Activated CD4-positive, alpha-beta T cell treated with anti-CD3 and anti-CD28 coated beads, Interleukin-2, Interleukin-6, amounts not matched to agents 100 ng/mL and 50 ng/mL, durations not matched to agents 16 hours and 8 hours (primary cell): ENCODE measurements at regions not wholly inside any gene's neighbourhood (a gene's known extent, or its start where the extent isn't known, plus 50 kb on each side); places are given as distances from the start of the nearest gene placed in this dataset.
A peak's percentile ranks its signal among the peaks of the same experiment; 100 is the strongest.

Source experiments
- DNase-seq: peaks from one replicate; pipeline ENCODE4 v3.0.0-alpha.2; 2020

DNA sequence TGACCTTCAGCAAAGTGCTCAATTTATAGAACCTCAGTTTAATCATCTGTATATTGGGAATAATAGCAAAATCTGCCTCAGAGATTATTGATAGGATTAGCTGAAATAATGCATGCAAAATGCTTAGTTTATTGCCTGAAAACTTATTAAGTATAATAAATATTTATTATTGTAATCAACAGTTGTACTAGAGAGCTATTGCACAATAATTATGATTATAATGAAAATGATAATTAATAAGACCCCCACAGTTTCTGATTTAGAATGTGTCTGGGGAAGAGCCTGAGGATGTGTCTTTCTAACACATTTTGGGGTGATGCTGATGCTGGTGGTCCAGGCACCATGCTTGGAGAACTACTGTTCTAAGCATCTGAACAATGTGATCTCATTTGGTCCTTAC lies 419.6 kb downstream of the NPIPA7 start:
- no peak for DNase-seq

DNA sequence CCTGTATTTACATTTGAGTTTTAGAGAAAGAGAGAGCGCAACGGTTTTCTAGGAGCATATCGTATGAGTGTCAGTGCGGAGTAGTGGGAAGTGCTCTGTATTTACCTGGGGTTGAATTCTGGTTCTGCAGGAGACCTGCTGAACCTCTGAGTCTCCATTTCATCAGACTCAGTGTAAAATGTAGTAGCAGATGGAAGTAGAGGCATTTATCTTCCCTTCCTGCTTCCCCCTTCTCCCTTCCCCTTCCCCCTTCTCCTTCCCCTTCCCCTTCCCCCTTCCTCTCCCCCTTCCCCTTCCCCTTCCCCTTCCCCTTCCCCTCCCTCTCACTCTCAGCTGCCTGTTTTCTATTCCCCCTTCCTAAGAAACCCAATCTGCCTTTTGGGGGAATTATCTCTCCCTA lies 426.9 kb downstream of the NPIPA7 start:
- no peak for DNase-seq

DNA sequence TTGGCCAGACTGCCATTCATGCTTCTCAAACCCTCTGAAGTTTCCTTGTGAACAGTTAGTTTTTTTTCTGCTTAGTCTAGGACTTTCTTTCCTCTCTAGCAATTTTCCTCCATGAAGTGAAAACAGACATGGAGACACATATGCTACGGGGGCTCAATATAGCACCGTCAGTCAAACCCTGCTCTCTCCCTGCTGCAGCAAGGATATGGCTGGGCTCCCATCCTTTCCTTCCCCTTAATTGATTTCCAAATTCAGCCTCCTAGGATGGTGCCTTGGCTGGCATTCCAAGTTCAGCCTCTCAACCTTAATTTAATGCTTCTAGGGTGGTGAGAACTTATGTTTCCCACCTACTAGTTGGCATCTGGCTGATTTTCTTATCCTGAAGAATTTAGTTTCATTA lies 436.7 kb downstream of the NPIPA7 start:
- DNase-seq = no peak

DNA sequence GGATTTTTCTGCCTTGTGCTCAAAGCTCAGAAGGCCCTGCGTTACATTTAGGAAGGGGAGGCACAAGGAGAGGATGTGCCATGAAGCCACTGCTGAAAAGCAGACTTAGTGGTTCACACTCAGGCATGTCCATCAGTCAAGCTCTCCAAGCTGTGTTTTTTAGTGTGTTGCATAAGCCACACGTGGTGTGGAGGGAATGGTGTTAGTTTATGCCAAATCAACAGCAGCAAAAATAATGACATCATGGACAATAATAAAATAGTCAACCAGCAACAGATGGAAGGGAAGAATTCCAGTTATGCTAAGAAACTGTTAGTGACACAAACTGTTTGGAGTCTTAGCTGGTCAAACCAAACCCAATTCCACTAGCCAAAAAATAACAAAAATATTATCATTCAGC lies 438.3 kb downstream of the NPIPA7 start:
- no peak for DNase-seq

DNA sequence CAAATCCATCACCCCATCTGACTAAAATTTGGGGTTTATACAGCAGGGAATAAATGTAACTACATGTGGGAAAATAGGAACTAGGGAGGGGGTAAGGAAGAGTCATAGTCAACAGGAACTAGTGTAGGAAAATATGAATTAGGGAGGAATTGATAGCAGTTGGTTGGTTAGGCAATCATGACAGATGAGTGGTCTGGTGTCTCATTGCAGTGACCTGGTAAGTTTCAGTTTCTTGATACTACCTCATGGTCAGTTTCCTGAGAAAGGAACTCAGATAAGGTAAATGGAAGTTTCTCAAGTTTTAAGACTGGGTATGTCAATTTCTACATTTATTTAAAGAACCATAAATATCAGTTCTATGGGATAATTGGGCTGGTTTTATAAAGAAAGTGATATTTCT lies 442.3 kb downstream of the NPIPA7 start:
- DNase-seq = no peak

DNA sequence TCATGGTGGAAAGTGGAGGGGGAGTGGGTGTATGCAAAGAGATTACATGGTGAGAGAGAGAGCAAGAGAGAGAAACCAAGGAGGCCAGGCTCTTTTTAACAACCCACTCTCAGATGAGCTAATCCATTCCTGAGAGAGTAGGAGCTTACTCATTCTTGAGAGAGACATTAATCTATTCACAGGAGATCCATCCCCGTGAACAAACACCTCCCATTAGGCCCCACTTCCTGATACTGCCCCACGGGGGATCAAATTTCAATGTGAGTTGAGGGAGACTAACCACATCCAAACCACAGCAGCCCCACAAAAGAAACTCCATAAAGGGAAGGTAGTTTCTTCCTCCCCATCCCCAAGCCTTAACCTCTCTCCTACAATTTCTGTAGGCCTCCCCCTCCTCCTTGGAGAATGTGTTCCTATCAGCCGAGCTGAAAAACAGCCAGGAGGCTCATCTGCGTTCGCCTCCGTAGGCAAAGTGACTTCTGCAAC lies 450.0 kb downstream of the NPIPA7 start:
- no peak for DNase-seq

DNA sequence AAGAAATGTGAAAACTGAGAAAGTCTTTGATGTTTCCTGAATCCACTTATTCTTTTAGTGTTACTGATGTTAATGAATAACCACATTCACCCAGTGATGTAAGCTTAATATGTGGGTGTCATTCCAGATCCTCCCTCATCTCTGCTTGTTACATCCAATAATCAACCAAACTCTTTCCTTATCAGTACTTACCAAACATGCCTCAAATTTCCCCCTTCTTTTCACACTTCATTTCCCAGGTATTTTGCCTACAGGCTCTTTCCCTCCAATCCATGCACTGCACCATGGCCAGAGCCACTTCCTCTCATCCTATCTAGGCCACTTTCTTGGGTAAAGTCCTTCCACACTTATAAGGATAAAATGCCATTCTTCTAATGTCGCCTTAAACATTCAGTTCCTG lies 451.5 kb downstream of the NPIPA7 start:
- DNase-seq = no peak

DNA sequence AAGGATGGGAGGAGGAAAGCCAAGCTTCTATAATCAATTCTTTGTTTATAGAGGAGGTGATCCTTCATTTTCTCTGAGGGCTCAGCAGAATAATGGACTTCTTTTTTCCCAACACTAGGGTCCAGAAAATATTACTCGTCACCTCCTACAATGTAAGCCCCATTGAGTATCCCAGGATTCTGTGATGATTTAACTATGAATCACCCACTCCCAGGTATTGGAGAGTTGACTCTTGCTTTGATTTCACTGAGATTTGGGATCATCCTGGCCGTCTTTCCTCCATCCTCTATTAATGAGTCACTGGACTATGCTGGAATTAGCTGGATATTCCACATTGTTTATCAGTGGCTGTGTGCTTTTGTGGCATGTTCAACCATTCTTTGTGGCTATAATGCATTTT lies 452.0 kb downstream of the NPIPA7 start:
- no peak for DNase-seq

DNA sequence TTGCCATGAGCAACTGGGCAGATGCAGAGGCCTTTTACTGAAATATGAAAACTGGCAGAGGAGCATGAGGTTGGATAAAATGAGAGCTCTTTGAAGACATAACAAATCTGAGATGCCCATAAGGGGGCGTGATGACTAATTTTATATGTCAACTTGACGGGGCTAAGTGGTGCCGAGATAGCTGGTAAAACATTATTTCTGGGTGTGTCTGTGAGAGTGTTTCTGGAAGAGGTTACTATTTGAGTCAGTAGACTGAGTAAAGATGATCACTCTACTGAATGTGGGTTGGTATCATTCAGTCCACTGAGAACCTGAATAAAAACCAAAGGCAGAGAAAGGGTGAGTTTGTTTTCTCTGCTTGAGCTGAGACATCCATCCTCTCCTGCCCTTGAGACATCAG lies 454.2 kb downstream of the NPIPA7 start:
- no peak for DNase-seq

DNA sequence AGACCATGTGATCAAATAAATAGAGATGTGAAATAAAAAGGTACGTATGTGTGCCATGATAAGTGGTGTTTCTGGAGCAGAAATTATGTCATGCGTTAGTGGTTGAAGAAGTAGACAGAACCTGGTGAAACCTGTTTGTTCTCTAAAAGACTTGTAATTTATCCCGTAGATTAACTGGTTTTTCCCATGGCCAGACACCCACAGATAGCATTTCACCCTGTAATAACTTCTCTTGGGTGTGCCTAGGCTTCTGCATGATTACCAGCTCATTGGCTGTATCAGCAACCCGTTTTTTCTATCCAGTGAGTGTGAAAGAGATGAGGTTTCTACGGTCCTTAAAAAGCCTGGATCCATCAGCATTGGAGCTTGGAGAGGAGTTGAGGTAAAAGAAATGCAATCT lies 471.3 kb downstream of the NPIPA7 start:
- no peak for DNase-seq

DNA sequence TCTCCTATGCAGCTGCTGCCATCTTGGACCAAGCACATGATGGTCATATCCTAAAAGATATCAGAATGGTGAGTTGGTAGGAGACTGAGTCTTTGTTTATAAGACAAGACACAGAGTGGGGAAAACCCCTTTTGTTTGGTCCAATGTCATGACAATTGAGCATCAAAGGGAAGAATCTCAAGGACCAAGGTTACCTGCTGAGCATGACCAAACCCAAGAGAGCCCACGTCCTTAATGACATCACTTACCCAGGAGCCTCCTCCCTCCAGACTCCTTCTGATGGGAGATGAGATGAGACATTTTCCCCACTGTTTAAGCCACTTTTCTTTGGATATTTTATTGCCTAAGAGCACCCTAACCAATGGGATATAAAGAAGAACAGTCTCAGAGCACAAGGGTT lies 478.1 kb downstream of the NPIPA7 start:
- DNase-seq = no peak

DNA sequence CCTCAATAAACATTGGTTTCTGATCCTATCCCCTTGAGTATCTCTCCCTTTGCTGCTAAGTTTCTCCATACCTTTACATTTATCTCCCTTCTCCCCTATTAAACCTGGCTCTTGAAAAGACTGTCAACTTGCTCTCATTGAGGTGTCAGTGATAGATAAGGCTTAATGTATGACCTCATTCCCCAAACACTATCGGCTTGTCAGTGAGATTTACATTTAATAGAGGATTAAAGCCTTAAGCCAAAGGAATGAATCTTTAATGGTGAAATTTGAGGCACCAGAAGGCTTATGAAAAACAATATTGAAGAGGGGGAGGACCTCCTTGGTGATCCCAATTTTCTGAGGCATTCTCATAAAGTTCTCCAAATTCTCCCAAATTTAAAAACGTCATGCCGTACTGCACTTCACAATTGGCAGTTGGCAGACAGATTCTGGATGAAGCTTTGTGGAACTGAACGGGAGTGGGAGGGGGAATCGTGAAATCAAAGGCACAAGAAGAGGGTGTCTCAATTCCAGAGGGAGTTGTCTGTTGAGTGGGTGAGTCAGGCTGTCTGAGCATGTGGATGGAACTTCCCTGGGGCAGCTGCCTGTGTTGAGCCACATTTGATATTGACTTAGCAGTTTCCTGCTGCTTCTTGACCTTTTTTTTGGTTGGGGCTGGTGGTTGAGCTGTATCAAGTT lies 478.8 kb downstream of the NPIPA7 start:
- DNase-seq = no peak

DNA sequence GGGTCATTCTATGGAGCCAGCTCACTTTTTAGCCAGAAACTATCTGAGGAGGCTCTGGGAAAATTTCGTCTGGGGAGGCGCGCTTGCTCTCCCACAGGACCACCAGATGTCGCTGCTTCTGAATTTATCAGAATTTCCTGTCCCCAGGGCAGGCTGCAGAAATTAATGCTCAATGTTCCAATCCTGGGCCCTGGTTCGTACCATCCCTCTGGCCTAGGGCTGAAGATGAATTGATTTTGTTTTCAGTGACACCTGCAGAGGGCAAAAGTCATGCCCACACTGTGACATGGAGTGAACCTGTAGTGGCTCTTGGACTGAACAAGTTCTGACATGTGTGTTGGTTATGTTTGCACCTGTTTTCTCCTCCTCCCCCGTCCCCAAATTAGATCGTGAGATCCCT lies 482.6 kb downstream of the NPIPA7 start:
- peak; percentile 58 for DNase-seq

DNA sequence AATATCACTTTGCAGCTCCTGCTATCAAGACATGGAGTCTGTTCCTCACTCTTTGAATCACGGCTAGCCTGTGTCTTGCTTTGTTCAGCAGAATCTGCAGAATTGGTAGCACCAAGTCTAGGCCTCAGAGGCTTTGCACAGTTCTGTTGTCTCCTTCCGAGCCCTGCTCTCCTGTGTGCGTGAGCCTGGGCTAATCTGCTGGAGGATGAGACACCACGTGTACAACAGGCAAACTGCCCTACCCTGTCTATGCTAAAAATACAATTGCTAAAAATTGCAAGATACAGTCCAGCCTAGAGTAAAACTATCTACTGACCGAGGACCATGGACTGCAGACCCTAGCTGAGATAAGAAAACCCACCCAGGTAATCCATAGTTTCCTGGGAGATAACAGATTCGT lies 484.7 kb downstream of the NPIPA7 start:
- DNase-seq = no peak

DNA sequence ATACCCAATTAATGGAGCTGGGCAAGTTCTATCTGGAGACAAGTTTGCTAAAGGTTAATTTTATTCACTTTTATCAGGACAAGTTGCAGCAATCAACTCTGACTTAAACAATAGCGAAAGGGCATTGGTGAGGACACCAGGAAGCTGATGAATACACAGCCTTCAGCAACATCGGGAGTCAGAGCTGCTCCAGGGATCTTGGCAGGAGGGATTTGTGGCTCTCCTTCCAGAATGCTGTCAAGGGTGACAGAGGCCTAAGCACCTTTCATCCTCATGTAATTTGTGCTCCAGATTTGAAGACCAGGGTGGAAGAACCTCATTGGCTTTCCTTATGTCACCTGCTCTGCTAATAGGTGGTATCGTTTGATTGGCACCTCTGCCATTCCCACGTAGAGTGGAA lies 485.6 kb downstream of the NPIPA7 start:
- DNase-seq = no peak

DNA sequence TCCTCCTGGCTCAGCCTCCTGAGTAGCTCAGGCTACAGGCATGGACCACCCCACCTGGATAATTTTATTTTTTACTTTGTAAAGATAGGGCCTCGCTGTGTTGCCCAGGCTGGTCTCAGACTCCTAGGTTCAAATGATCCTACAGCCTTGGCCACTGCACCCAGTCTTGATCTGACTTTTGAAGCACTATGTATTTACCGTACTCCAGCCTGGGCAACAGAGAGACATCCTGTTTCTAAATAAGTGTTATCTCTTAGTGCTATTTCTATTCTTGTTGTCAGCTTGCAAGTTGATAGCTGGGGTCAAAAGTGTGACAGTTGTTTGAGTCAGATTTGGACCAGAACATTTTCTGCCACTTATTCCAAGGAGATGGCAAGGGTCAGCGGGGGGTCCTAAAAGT lies 486.4 kb downstream of the NPIPA7 start:
- no peak for DNase-seq

DNA sequence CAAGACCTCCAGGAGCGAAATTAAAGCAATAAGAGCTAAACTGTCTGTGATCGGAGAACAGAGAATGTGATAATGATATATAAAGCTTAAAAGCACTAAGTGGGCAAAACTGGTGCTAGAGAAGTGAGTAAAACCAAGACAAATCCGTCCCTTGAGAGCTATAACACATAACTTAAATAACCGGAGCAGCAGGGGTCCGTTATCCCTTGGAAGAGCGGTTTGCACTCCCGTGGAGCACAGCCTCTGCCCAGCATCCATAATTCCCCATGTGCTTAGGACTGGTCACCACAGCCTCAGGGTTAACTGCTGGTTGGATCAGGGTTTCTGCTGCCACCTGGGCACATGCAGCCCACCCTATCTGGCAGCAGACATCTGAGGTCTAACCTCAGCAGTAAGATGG lies 489.0 kb downstream of the NPIPA7 start:
- DNase-seq = no peak

DNA sequence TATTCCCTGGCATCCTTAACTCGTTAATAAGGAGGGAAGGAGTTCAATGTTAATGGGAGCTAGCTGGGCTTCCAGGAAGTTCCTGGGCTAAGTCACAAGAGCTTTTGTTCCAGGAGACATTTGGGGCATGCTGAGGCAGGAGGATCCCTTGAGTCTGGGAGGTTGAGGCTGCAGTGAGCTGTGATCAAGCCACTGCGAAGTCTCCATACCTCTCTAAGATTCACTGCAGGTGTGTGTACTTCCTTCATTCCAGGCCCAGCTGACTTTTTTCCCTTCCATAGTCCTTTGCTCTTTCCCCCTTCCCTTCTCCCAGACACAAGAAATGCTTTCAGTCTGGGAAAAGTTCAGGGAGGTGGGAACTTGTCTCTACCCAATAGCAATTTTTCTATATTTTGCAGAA lies 489.8 kb downstream of the NPIPA7 start:
- no peak for DNase-seq

DNA sequence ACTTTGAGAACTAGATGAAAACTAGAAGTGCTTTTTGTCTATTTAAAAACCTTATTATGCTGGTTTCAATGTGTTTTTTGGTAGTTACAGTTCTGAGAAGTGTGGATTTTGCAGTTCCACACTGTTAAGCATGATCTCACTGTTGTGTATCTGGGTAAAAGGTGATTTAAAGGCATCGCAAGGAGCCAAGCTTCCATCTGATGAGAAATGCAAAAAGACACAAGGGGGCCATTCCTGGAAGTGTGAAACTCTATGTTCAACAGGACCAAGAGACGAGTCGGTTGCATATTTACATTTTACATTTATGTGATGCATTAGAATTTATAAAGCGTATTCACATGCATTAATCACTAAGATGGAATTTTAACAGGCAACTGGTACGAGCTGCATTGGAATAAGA lies 490.8 kb downstream of the NPIPA7 start:
- no peak for DNase-seq

DNA sequence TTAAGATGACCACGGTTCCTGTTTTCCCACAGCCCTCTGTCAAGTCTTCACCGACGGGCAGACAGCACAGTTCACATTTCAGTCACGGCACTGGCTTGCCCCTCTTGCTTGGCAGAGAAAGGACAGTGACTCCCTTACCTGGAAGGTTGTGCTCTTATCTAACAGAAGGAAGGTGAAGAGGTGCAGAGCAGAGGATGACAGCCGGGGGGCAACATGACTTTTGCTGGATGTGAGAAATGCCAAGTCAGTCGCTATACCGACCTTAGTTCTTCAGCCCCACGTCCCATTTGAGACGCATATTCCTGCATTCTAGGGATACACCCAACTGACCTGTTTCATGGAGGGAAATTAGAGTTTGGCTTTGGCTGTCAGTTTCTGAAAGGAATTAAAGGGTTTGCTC lies 492.3 kb downstream of the NPIPA7 start:
- no peak for DNase-seq

DNA sequence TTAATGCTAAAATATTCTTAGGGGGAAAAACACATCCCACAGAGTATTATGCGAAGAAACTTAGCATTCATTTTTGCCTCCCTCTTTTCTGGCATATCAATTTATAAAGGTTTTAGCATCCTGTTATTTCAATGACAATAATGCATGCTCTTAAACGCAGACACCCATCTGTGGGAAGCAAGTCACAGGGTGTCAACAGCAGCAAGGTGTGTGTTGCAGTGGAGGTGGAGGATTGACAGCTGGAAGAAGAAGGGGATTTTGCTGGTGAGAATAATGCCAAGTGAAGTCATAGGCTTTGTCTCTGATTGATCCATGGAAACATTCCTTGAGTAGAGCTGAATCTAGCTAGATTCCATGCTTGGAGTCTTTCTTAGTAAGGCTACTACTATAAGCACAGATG lies 498.1 kb downstream of the NPIPA7 start:
- no peak for DNase-seq

DNA sequence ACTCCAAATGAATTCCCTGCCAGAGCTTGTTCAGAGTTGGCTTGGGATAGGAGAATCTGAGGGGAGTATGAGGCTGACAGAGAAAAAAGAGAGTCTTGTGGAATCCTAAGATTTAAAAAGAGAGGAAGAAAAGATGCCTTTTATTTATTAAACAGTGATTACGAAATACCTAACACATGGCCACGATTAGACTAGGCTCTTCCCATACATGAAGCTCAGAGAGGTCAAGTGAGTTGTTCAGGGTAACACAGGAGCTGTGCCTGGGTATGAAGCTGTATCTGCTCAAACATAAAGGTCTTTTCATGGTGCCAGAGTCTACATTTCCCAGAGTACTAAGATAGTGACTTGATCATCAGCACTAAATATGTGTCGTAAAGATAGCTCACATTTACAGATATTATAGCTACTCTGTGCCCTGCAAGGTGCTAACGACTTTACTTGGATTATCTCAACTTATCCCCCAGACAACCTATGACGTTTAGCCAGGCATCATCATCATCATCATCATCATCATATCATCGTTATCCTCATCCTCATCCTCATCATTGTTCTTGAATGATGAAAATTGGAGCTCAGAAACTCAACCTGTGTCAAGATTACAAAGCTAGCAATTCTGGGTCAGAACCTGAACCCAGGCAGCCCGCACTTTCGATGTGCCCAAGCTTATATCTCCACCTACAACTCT lies 500.8 kb downstream of the NPIPA7 start:
- no peak for DNase-seq

DNA sequence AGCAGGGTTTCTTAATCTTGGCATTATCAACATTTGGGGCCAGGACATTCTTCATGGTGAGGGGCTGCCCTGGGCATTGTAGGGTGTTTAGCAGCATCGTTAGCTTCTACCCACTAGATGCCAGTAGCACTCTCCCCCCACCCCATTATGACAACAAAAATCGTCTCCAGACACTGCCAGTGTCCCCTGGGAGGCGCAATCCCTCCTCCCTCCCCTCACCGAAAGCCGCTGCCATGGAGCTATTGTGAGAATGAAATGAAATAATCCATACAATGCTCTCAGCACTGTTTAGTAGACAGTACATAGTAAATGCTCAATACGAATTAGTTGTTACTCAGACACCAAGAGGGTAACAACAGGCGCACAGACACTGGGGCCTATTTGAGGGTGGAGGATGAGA lies 502.9 kb downstream of the NPIPA7 start:
- DNase-seq = no peak

DNA sequence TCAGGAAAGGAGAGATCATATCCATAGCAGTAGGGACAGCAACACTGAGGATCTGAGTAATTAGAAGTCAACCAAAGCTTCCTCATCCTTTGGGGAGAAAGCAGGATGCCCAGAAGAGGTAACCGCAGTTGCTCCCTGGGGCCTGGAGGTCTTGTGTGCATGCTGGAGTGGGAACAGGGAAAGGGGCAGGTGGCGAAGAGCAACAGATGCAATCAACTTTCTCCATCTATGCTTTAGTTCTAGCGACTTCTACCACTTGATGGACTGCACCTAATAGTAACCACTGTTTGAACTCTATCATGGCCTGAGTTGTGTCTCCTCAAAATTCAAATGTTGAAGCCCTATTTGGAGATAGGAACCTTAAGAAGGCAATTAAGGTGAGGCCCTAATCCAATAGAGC lies 503.8 kb downstream of the NPIPA7 start:
- no peak for DNase-seq

DNA sequence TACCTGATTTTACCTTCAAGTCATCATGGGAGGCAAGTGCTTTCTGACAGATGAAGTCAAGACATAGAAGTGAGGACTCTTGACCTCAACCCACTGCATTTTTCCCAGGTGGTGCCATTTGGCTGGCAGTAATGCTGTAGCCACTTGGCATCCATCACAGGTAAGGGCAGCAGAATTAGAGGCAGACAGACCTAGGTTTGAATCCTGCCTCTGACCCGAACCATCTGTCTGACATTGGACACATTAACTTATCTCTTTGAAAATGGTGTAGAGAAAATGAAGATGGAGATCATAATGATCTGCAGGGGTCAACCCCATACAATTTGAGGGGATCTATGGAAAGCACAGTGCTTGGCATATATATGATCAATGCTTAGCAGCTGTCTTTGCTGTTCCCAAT lies 505.5 kb downstream of the NPIPA7 start:
- DNase-seq = no peak
